ENCODE measurements at regions not wholly inside any gene's neighbourhood (a gene's known extent, or its start where the extent isn't known, plus 50 kb on each side); places are given as distances from the start of the nearest gene placed in this dataset.

DNA sequence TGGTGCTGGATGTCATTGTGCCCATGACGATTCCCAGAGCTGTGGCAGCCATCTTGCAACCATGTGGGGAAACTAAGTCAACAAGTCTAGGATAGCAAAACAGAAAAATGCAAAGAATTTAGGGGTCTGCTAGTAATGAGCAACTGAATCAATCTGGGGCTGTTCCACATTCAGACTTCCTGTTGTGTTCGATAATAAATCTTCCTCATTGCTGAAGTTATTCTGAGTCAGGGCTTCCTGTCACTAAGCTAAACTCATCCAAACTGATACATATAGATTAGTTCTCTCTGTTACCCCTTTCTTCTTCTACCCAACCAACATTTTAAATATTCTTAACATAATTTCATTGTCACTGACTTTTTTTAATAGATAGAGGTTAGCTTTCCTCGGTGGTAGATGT is 205.9 kb downstream of the HACE1 start:
- in situ Hi-C loops (cut with MboI) (no loop called here), intact Hi-C loops (cut with micrococcal nuclease) (no loop called here)
- WGBS (ENCODE audit: insufficient coverage, low coverage, missing lambda C conversion rate) = 16% methylated on average over 3 of the region's 3 CpGs
- Histone ChIP-seq H3K9me3 (replicated peaks; ENCODE audit: control insufficient read depth, insufficient read depth, low read depth, low read length) (no peaks in the 10 kb centered on the region), H2AFZ (ENCODE audit: low read depth, low read length) (no peak overlapping the region), H3K4me1 (replicated peaks in 1 of 2; ENCODE audit: control insufficient read depth in 2 of 2, insufficient read depth in 2 of 2, low read length in 2 of 2) (peaks cover 11% of the 10 kb centered on the region in 2 experiments), H4K20me1 (replicated peaks; ENCODE audit: control insufficient read depth, insufficient read depth, low read length) (no peaks in the 10 kb centered on the region), H3K79me2 (ENCODE audit: control insufficient read depth, insufficient read depth, low read length) (no peaks in the 10 kb centered on the region), H3K36me3 (ENCODE audit: control insufficient read depth, insufficient read depth, low read length) (no peaks in the 10 kb centered on the region), H3K9ac (ENCODE audit: insufficient read depth in 1 of 2, low read depth in 2 of 2, low read length in 2 of 2) (no peak overlapping the region), H3K4me3 (no peak overlapping the region), H3K27me3 (ENCODE audit: control insufficient read depth in 2 of 2, insufficient read depth in 2 of 2, low read length in 2 of 2) (no peaks in the 10 kb centered on the region), H3K9me1 (ENCODE audit: control insufficient read depth, insufficient read depth, low read length) (no peaks in the 10 kb centered on the region), H3K27ac (ENCODE audit: extremely low read depth, low read depth, low read length) (no peak overlapping the region), H3K4me2 (ENCODE audit: insufficient read depth, low read length) (no peak overlapping the region)
- POLR2A ChIA-PET = no interaction called here
- FAIRE-seq (no peak), DNase-seq (ENCODE audit: extremely low read depth in 1 of 4, low spot score in 3 of 4) (no peak), ATAC-seq (no peak)
- TF ChIP-seq MEIS2 (IDR thresholded peaks at IDR 0.05; ENCODE audit: partially characterized antibody) = peak; percentile 55
- TF ChIP-seq, protein P1, sequence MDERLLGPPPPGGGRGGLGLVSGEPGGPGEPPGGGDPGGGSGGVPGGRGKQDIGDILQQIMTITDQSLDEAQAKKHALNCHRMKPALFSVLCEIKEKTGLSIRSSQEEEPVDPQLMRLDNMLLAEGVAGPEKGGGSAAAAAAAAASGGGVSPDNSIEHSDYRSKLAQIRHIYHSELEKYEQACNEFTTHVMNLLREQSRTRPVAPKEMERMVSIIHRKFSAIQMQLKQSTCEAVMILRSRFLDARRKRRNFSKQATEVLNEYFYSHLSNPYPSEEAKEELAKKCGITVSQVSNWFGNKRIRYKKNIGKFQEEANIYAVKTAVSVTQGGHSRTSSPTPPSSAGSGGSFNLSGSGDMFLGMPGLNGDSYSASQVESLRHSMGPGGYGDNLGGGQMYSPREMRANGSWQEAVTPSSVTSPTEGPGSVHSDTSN (CRISPR knock-in tag; IDR thresholded peaks at IDR 0.05; ENCODE audit: low read depth) = no peak
- TF ChIP-seq, protein P1 (tag; conservative IDR thresholded peaks at IDR 0.05; ENCODE audit: low read depth) = 0 out of 2 replicates have a peak, but pooled peaks have one; percentile 10
- no peak for TF ChIP-seq HNRNPL (IDR thresholded peaks at IDR 0.05; ENCODE audit: low read depth, low read length)
- TF ChIP-seq, protein P2, sequence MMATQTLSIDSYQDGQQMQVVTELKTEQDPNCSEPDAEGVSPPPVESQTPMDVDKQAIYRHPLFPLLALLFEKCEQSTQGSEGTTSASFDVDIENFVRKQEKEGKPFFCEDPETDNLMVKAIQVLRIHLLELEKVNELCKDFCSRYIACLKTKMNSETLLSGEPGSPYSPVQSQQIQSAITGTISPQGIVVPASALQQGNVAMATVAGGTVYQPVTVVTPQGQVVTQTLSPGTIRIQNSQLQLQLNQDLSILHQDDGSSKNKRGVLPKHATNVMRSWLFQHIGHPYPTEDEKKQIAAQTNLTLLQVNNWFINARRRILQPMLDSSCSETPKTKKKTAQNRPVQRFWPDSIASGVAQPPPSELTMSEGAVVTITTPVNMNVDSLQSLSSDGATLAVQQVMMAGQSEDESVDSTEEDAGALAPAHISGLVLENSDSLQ (IDR thresholded peaks at IDR 0.05) = 0 out of 2 replicates have a peak, but pooled peaks have one; percentile 13
- TF ChIP-seq BCOR (IDR thresholded peaks at IDR 0.05) = no peak
- TF ChIP-seq BCL6 (CRISPR knock-in tag; IDR thresholded peaks at IDR 0.05) = no peak
- CTCF ChIA-PET (ENCODE audit: low intra/inter-chr PET ratio) = no interaction called here
- BruUV-seq (replicated peaks) = no TSS peak
